ENCODE measurements at regions not wholly inside any gene's neighbourhood (a gene's known extent, or its start where the extent isn't known, plus 50 kb on each side); places are given as distances from the start of the nearest gene placed in this dataset.

DNA sequence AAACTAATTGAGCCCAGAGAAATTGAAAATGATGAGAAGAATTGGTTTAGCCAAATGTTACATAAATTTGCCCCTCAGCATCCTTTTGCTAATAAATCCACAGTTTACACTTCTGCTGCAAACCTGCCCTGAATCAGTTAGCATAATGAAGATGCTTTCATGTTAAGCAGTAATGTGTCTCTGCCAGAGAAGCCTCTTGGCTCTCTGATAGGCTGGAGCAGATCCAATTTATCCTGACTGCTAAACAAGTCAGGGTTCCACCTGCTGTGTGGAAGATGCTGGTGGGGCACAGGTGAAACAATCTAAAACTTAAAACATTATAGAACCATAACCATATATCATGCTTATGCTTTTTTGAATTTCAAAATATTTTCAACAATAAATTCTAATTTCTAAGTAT is 946.8 kb downstream of the OTOL1 start:
- Histone ChIP-seq H3K36me3 (ENCODE audit: control insufficient read depth, insufficient read depth, low read length) (no peaks in the 10 kb centered on the region), H3K9ac (ENCODE audit: low read length) (no peak overlapping the region), H3K27ac (ENCODE audit: low read depth, low read length) (no peak overlapping the region), H3K4me3 (ENCODE audit: low read depth, low read length) (no peak overlapping the region), H3K4me1 (ENCODE audit: control insufficient read depth, insufficient read depth, low read length) (no peaks in the 10 kb centered on the region), H3K27me3 (ENCODE audit: control insufficient read depth, insufficient read depth, low read length) (no peaks in the 10 kb centered on the region), H3K9me3 (ENCODE audit: control insufficient read depth, insufficient read depth, low read depth, low read length) (no peaks in the 10 kb centered on the region)

DNA sequence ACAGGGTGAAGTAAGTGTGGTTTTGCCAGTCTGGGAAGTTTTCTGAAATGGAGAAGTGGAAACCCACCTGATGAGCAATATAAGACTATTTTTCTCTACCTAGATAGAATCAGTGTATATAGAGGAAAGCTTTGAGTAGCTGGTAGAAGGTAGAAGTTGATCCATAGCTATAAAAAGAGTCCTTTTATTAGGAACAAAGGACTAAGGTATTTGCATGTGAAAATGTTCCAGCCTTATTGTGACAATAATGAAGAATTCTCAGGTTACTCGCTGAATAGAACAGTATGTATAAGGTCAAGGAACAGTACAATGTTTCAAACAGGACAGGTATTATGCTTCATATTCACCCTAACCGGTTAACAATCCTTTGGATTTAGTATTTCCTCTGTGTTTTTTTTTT is 972.2 kb downstream of the OTOL1 start:
- Histone ChIP-seq H3K27me3 (ENCODE audit: control insufficient read depth, insufficient read depth, low read length) (no peaks in the 10 kb centered on the region), H3K4me3 (ENCODE audit: low read depth, low read length) (no peak overlapping the region), H3K27ac (ENCODE audit: low read depth, low read length) (no peak overlapping the region)

GRCh38 chr3:162487138-162487537 is 990.5 kb downstream of the OTOL1 start:
- no peaks in the 10 kb centered on the region for H3K9me3 ChIP-seq (ENCODE audit: control insufficient read depth, insufficient read depth, low read depth, low read length)
- no peaks in the 10 kb centered on the region for H3K27me3 ChIP-seq (ENCODE audit: control insufficient read depth, insufficient read depth, low read length)
- H3K27ac ChIP-seq (ENCODE audit: low read depth, low read length): no peak overlapping the region
- peaks cover 2% of the 10 kb centered on the region; the same call in 1 of the 2 replicates for H3K4me1 ChIP-seq (ENCODE audit: control insufficient read depth, insufficient read depth, low read length)
- H3K4me3 ChIP-seq (ENCODE audit: low read depth, low read length): no peak overlapping the region
- H3K36me3 ChIP-seq (ENCODE audit: control insufficient read depth, insufficient read depth, low read length): no peaks in the 10 kb centered on the region
- no peak overlapping the region for H3K9ac ChIP-seq (ENCODE audit: low read length)

More for the DNA sequence above, 972.2 kb downstream of the OTOL1 start:
- Histone ChIP-seq H3K9ac (ENCODE audit: low read length) (no peak overlapping the region), H3K4me1 (ENCODE audit: control insufficient read depth, insufficient read depth, low read length) (no peaks in the 10 kb centered on the region), H3K9me3 (ENCODE audit: control insufficient read depth, insufficient read depth, low read depth, low read length) (no peaks in the 10 kb centered on the region), H3K36me3 (ENCODE audit: control insufficient read depth, insufficient read depth, low read length) (no peaks in the 10 kb centered on the region)

DNA sequence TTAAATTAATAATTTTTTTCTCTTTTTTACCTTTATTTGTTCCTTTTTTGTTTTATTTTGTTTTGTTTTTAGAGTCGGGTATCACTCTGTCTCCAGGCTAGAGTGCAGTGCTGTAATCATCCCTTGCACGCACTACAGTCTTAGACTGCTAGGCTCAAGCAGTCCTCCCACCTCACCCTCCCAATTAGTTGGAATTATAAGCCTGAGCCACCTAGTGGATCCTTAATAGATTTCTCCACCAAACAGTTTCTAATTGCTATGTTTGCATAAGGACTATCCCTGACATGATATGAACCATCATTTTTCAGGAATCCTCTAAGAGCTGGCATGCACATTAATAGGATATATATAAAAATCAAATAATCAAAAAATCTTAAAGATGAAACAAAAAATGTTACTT is 993.2 kb downstream of the OTOL1 start:
- Histone ChIP-seq H3K27ac (ENCODE audit: low read depth, low read length) (no peak overlapping the region), H3K9me3 (ENCODE audit: control insufficient read depth, insufficient read depth, low read depth, low read length) (no peaks in the 10 kb centered on the region), H3K27me3 (ENCODE audit: control insufficient read depth, insufficient read depth, low read length) (no peaks in the 10 kb centered on the region)

GRCh38 chr3:162491952-162492351 is 995.3 kb downstream of the OTOL1 start:
- Histone ChIP-seq H3K4me1 (ENCODE audit: control insufficient read depth, insufficient read depth, low read length) (no peaks in the 10 kb centered on the region; the same call in 1 of the 2 replicates), H3K36me3 (ENCODE audit: control insufficient read depth, insufficient read depth, low read length) (no peaks in the 10 kb centered on the region), H3K9ac (ENCODE audit: low read length) (no peak overlapping the region), H3K27me3 (ENCODE audit: control insufficient read depth, insufficient read depth, low read length) (no peaks in the 10 kb centered on the region), H3K27ac (ENCODE audit: low read depth, low read length) (no peak overlapping the region), H3K9me3 (ENCODE audit: control insufficient read depth, insufficient read depth, low read depth, low read length) (no peaks in the 10 kb centered on the region), H3K4me3 (ENCODE audit: low read depth, low read length) (no peak overlapping the region)

More for the DNA sequence above, 993.2 kb downstream of the OTOL1 start:
- H3K4me1 ChIP-seq (ENCODE audit: control insufficient read depth, insufficient read depth, low read length): no peaks in the 10 kb centered on the region; the same call in 1 of the 2 replicates
- H3K4me3 ChIP-seq (ENCODE audit: low read depth, low read length): no peak overlapping the region
- no peaks in the 10 kb centered on the region for H3K36me3 ChIP-seq (ENCODE audit: control insufficient read depth, insufficient read depth, low read length)
- H3K9ac ChIP-seq (ENCODE audit: low read length): no peak overlapping the region

GRCh38 chr3:162492446-162493081 is 996.0 kb downstream of the OTOL1 start:
- no peaks in the 10 kb centered on the region for H3K27me3 ChIP-seq (ENCODE audit: control insufficient read depth, insufficient read depth, low read length)
- H3K27ac ChIP-seq (ENCODE audit: low read depth, low read length): no peak overlapping the region
- no peak overlapping the region for H3K4me3 ChIP-seq (ENCODE audit: low read depth, low read length)
- no peaks in the 10 kb centered on the region; the same call in 1 of the 2 replicates for H3K4me1 ChIP-seq (ENCODE audit: control insufficient read depth, insufficient read depth, low read length)
- H3K9me3 ChIP-seq (ENCODE audit: control insufficient read depth, insufficient read depth, low read depth, low read length): no peaks in the 10 kb centered on the region
- no peaks in the 10 kb centered on the region for H3K36me3 ChIP-seq (ENCODE audit: control insufficient read depth, insufficient read depth, low read length)
- no peak overlapping the region for H3K9ac ChIP-seq (ENCODE audit: low read length)

DNA sequence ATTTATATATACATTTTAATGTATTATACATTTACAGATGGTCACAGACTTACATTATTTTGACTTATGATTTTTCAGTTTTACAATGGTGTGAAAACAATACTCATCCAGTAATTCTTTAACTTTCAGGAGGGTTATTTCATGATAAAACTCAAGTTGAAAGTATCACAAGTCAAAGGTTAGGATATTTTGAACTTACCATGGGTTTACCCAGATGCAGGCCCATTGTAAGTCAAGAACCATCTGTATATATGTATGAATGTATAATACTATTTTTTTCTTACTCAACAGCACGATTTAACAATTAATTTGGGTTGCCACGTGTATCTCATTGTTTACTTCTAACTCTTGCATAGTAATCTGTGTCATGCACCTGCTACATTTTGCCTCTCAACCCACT is 1002.0 kb downstream of the OTOL1 start:
- no peaks in the 10 kb centered on the region for H3K4me1 ChIP-seq (ENCODE audit: control insufficient read depth, insufficient read depth, low read length)

DNA sequence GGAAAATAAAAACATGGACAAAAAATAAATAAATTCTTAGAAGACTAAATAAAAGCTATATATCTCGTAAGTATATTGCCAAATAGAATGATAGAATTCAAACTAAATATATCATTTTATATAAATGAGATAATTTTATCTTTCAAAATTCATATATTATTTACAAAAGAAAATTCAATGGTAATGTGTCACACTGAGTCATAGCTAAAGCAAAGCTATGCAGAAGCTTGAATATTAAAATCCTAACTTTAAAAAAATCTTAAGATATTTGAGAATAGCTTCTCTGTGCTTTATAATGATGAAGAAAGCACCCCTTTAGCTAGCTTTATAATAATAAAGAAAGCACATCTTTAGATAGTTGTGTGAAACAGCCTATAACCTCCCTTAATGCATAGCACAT is 1010.8 kb downstream of the OTOL1 start:
- H3K4me3 ChIP-seq (ENCODE audit: low read depth, low read length): no peak overlapping the region
- 0 out of 2 replicates have a peak, but pooled peaks cover 3% of the 10 kb centered on the region for H3K9me3 ChIP-seq (ENCODE audit: control insufficient read depth, insufficient read depth, low read depth, low read length)
- H3K36me3 ChIP-seq (ENCODE audit: control insufficient read depth, insufficient read depth, low read length): no peaks in the 10 kb centered on the region
- H3K4me1 ChIP-seq (ENCODE audit: control insufficient read depth, insufficient read depth, low read length): no peaks in the 10 kb centered on the region
- H3K9ac ChIP-seq (ENCODE audit: low read length): no peak overlapping the region
- H3K27me3 ChIP-seq (ENCODE audit: control insufficient read depth, insufficient read depth, low read length): no peaks in the 10 kb centered on the region
- H3K27ac ChIP-seq (ENCODE audit: low read depth, low read length): no peak overlapping the region

More for the DNA sequence above, 1002.0 kb downstream of the OTOL1 start:
- no peaks in the 10 kb centered on the region for H3K27me3 ChIP-seq (ENCODE audit: control insufficient read depth, insufficient read depth, low read length)
- H3K9ac ChIP-seq (ENCODE audit: low read length): no peak overlapping the region
- H3K9me3 ChIP-seq (ENCODE audit: control insufficient read depth, insufficient read depth, low read depth, low read length): no peaks in the 10 kb centered on the region
- H3K4me3 ChIP-seq (ENCODE audit: low read depth, low read length): no peak overlapping the region
- H3K36me3 ChIP-seq (ENCODE audit: control insufficient read depth, insufficient read depth, low read length): no peaks in the 10 kb centered on the region
- H3K27ac ChIP-seq (ENCODE audit: low read depth, low read length): no peak overlapping the region

- H3K27ac ChIP-seq (ENCODE audit: low read depth, low read length): no peak overlapping the region
- no peak overlapping the region for H3K4me3 ChIP-seq (ENCODE audit: low read depth, low read length)
- no peak overlapping the region for H3K9ac ChIP-seq (ENCODE audit: low read length)
- no peaks in the 10 kb centered on the region for H3K36me3 ChIP-seq (ENCODE audit: control insufficient read depth, insufficient read depth, low read length)
- no peaks in the 10 kb centered on the region for H3K27me3 ChIP-seq (ENCODE audit: control insufficient read depth, insufficient read depth, low read length)
- H3K9me3 ChIP-seq (ENCODE audit: control insufficient read depth, insufficient read depth, low read depth, low read length): no peaks in the 10 kb centered on the region
- no peaks in the 10 kb centered on the region for H3K4me1 ChIP-seq (ENCODE audit: control insufficient read depth, insufficient read depth, low read length)
Observed at GRCh38 chr3:162512488-162512887, 1015.9 kb downstream of the OTOL1 start.

GRCh38 chr3:162517110-162517509 is 1020.5 kb downstream of the OTOL1 start:
- Histone ChIP-seq H3K4me3 (ENCODE audit: low read depth, low read length) (no peak overlapping the region), H3K9me3 (ENCODE audit: control insufficient read depth, insufficient read depth, low read depth, low read length) (peaks cover 6% of the 10 kb centered on the region; the same call in 1 of the 2 replicates), H3K27me3 (ENCODE audit: control insufficient read depth, insufficient read depth, low read length) (no peaks in the 10 kb centered on the region), H3K36me3 (ENCODE audit: control insufficient read depth, insufficient read depth, low read length) (no peaks in the 10 kb centered on the region), H3K27ac (ENCODE audit: low read depth, low read length) (no peak overlapping the region), H3K9ac (ENCODE audit: low read length) (no peak overlapping the region), H3K4me1 (ENCODE audit: control insufficient read depth, insufficient read depth, low read length) (no peaks in the 10 kb centered on the region)

- Histone ChIP-seq H3K36me3 (ENCODE audit: control insufficient read depth, insufficient read depth, low read length) (no peaks in the 10 kb centered on the region), H3K4me1 (ENCODE audit: control insufficient read depth, insufficient read depth, low read length) (no peaks in the 10 kb centered on the region; the same call in 1 of the 2 replicates), H3K9me3 (ENCODE audit: control insufficient read depth, insufficient read depth, low read depth, low read length) (peaks cover 6% of the 10 kb centered on the region; the same call in 1 of the 2 replicates), H3K27me3 (ENCODE audit: control insufficient read depth, insufficient read depth, low read length) (no peaks in the 10 kb centered on the region), H3K4me3 (ENCODE audit: low read depth, low read length) (no peak overlapping the region), H3K27ac (ENCODE audit: low read depth, low read length) (no peak overlapping the region), H3K9ac (ENCODE audit: low read length) (no peak overlapping the region)
Observed at GRCh38 chr3:162521669-162522068, 1025.1 kb downstream of the OTOL1 start.
